Thoracic aorta (tissue), 2 donors: ENCODE measurements at regions not wholly inside any gene's neighbourhood (a gene's known extent, or its start where the extent isn't known, plus 50 kb on each side); places are given as distances from the start of the nearest gene placed in this dataset.

Experiments
- ATAC-seq: fragments of 150-250 bp; one replicate; pipeline ENCODE4 v1.8.0; 2017; ENCODE audit warnings: low read depth; ENCODE audit not compliant: insufficient number of reproducible peaks, low FRiP score
- DNase-seq: peaks from one replicate; pipeline ENCODE4 v3.0.0-alpha.2; 2020; ENCODE audit warnings: low spot score
- H3K27ac ChIP-seq, 2 donors: fragments of 200-600 bp; sonication (generic); 1 replicate in 1 of 2; 2 replicates in 1 of 2; pipeline ENCODE4 v1.5.1; 2016; ENCODE audit warnings: mild to moderate bottlenecking in 2 of 2, moderate library complexity in 2 of 2
- H3K27me3 ChIP-seq: fragments of 200-600 bp; sonication (generic); replicated peaks from 2 replicates; pipeline ENCODE4 v1.6.0; 2016; ENCODE audit warnings: mild to moderate bottlenecking; ENCODE audit not compliant: insufficient read depth
- H3K36me3 ChIP-seq: fragments of 200-600 bp; sonication (generic); one replicate; pipeline ENCODE4 v1.5.1; 2016
- H3K4me1 ChIP-seq, 2 donors: fragments of 200-600 bp; sonication (generic); 1 replicate in 1 of 2; 2 replicates in 1 of 2; pipeline versions ENCODE4 v1.5.1 to v1.6.0; 2016; ENCODE audit warnings: low read depth in 2 of 2, mild to moderate bottlenecking in 1 of 2; ENCODE audit not compliant: control insufficient read depth in 1 of 2
- H3K4me3 ChIP-seq: fragments of 200-600 bp; sonication (generic); 2 replicates; pipeline ENCODE4 v1.5.1; 2016; ENCODE audit warnings: mild to moderate bottlenecking
- H3K9me3 ChIP-seq: fragments of 200-600 bp; sonication (generic); 2 replicates; pipeline ENCODE4 v1.5.1; 2016
- TF ChIP-seq, protein P1 (sequence below): fragments of 200-600 bp; sonication (generic); IDR thresholded peaks from one replicate; pipeline ENCODE4 v1.5.1; 2019; ENCODE audit warnings: antibody characterized with exemption

- no peak overlapping the region for H3K27ac ChIP-seq
- DNase-seq (no peak), ATAC-seq (no peak)
- no peaks in the 10 kb centered on the region for H3K9me3 ChIP-seq
- H3K4me3 ChIP-seq = no peak overlapping the region
- no peaks in the 10 kb centered on the region for H3K4me1 ChIP-seq
- no peaks in the 10 kb centered on the region for H3K36me3 ChIP-seq
- H3K27me3 ChIP-seq = no peaks in the 10 kb centered on the region
- TF ChIP-seq, protein P1, sequence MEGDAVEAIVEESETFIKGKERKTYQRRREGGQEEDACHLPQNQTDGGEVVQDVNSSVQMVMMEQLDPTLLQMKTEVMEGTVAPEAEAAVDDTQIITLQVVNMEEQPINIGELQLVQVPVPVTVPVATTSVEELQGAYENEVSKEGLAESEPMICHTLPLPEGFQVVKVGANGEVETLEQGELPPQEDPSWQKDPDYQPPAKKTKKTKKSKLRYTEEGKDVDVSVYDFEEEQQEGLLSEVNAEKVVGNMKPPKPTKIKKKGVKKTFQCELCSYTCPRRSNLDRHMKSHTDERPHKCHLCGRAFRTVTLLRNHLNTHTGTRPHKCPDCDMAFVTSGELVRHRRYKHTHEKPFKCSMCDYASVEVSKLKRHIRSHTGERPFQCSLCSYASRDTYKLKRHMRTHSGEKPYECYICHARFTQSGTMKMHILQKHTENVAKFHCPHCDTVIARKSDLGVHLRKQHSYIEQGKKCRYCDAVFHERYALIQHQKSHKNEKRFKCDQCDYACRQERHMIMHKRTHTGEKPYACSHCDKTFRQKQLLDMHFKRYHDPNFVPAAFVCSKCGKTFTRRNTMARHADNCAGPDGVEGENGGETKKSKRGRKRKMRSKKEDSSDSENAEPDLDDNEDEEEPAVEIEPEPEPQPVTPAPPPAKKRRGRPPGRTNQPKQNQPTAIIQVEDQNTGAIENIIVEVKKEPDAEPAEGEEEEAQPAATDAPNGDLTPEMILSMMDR = no peak
Measured at GRCh38 chr4:54392479-54392878, 163.4 kb downstream of the PDGFRA start.

GRCh38 chr4:54393243-54393642, 164.2 kb downstream of the PDGFRA start:
- H3K27ac ChIP-seq = no peak overlapping the region
- H3K36me3 ChIP-seq = no peaks in the 10 kb centered on the region
- peaks cover 0 to 2% of the 10 kb centered on the region in 2 donors for H3K4me1 ChIP-seq
- TF ChIP-seq, protein P1 = no peak
- no peaks in the 10 kb centered on the region for H3K9me3 ChIP-seq
- DNase-seq (no peak), ATAC-seq (no peak)
- H3K4me3 ChIP-seq = no peak overlapping the region
- no peaks in the 10 kb centered on the region for H3K27me3 ChIP-seq

- TF ChIP-seq, protein P1 = no peak
- ATAC-seq = no peak
- Histone ChIP-seq H3K27ac (no peak overlapping the region), H3K27me3 (no peaks in the 10 kb centered on the region), H3K4me1 (peaks cover 3 to 12% of the 10 kb centered on the region in 2 donors), H3K36me3 (no peaks in the 10 kb centered on the region), H3K9me3 (no peaks in the 10 kb centered on the region), H3K4me3 (no peak overlapping the region)
- DNase-seq = no peak
Measured at GRCh38 chr4:54395013-54395527, 166.0 kb downstream of the PDGFRA start.

DNA sequence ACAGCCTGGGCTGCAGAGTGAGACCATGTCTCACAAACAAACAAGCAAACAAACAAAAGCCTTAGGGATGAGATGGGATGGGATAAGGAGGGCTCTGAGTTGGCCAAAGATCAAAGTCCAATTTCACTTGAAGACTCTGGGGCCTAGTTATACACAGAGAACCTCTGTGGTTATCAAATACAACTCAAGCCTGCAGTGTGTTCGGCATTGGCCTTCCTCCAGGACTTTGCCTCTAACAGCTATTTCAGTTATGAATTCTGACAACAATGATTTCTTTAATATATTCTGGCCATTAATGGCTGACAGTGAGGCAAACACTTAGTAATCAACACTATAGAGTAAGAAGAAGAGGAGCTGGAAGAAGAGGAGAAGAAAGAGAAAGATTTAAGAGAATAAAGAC, 171.1 kb downstream of the PDGFRA start:
- no peaks in the 10 kb centered on the region for H3K9me3 ChIP-seq
- no peak for ATAC-seq
- TF ChIP-seq, protein P1 = no peak
- no peaks in the 10 kb centered on the region for H3K27me3 ChIP-seq
- no peak for DNase-seq
- no peak overlapping the region for H3K27ac ChIP-seq
- H3K4me1 ChIP-seq = peaks cover 3 to 17% of the 10 kb centered on the region in 2 donors
- H3K4me3 ChIP-seq = no peak overlapping the region
- H3K36me3 ChIP-seq = no peaks in the 10 kb centered on the region

DNA sequence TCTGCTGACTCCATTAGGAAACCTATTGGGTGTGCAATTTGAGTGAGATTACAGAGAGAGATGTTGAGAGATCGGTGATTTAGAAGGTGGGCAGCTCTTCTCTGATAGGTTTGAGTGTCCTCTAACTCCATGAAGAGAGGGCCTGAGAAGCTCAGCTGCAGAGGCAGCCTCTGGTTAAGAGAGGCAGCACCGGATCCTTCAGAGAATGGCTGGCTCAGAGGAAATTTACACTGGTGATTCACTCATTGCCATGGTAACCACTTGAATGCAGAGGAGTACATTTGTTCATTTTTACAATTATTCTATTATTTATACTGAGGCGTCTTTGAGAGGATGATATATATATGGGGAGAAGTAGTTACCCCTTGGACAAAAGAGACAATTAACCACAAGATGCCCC, 171.7 kb downstream of the PDGFRA start:
- TF ChIP-seq, protein P1 = no peak
- DNase-seq (no peak), ATAC-seq (peak; percentile 84)
- H3K4me1 ChIP-seq = peaks cover 3 to 17% of the 10 kb centered on the region in 2 donors
- H3K4me3 ChIP-seq = no peak overlapping the region
- no peaks in the 10 kb centered on the region for H3K27me3 ChIP-seq
- no peak overlapping the region for H3K27ac ChIP-seq
- no peaks in the 10 kb centered on the region for H3K36me3 ChIP-seq
- no peaks in the 10 kb centered on the region for H3K9me3 ChIP-seq
